Prostate gland (tissue), 2 donors: ENCODE measurements at regions not wholly inside any gene's neighbourhood (a gene's known extent, or its start where the extent isn't known, plus 50 kb on each side); places are given as distances from the start of the nearest gene placed in this dataset.

Experiments
- POLR2A ChIP-seq: fragments of 450-650 bp; IDR thresholded peaks from one replicate; pipeline ENCODE4 v1.6.1; 2016; ENCODE audit warnings: antibody characterized with exemption, mild to moderate bottlenecking
- TF ChIP-seq, protein P1 (sequence below), 4 experiments: fragments of 200-600 bp in 2 of 4; fragments of 450-650 bp in 2 of 4; sonication (generic) in 2 of 4; IDR thresholded peaks; 1 replicate in 3 of 4; 2 replicates in 1 of 4; pipeline ENCODE4 v1.5.1; 2016 to 2019; ENCODE audit warnings: antibody characterized with exemption in 4 of 4, mild to moderate bottlenecking in 2 of 4, moderate library complexity in 2 of 4

DNA sequence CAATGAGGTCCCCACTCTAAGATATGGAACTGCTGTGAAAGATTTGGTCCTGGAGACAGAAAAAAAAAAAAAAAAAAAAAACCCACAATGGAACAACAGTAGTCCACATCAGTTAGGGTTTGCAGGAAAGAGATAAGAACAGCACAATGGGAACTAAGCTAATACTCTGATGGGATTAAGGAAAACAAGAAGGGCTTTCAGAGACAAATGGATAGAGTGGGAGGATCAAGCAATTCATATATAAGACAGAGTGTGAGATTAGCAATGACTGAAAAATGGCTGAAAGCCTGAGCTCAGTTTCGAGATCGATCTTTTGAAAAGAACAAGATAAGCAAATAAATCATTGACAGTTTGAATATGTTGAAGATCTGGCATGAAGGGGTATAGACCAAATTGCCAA is 188.4 kb upstream of the TRPC5 start:
- TF ChIP-seq, protein P1, sequence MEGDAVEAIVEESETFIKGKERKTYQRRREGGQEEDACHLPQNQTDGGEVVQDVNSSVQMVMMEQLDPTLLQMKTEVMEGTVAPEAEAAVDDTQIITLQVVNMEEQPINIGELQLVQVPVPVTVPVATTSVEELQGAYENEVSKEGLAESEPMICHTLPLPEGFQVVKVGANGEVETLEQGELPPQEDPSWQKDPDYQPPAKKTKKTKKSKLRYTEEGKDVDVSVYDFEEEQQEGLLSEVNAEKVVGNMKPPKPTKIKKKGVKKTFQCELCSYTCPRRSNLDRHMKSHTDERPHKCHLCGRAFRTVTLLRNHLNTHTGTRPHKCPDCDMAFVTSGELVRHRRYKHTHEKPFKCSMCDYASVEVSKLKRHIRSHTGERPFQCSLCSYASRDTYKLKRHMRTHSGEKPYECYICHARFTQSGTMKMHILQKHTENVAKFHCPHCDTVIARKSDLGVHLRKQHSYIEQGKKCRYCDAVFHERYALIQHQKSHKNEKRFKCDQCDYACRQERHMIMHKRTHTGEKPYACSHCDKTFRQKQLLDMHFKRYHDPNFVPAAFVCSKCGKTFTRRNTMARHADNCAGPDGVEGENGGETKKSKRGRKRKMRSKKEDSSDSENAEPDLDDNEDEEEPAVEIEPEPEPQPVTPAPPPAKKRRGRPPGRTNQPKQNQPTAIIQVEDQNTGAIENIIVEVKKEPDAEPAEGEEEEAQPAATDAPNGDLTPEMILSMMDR (IDR thresholded peaks at IDR 0.05) = no peak
- no peak for TF ChIP-seq POLR2A
